ENCODE measurements at regions not wholly inside any gene's neighbourhood (a gene's known extent, or its start where the extent isn't known, plus 50 kb on each side); places are given as distances from the start of the nearest gene placed in this dataset.
"Not testable (repeated sequence)": the region's sequence is repeated elsewhere in the genome, so short reads cannot be mapped to it uniquely, and the experiment has no call there.

- DNase-seq (ENCODE audit: low read depth), result no peak
Observed at GRCh38 chr1:239930686-239931262, 160.9 kb upstream of the FMN2 start.

- DNase-seq (ENCODE audit: low read depth), result no peak
Observed at GRCh38 chr1:239931341-239931740, 160.3 kb upstream of the FMN2 start.

GRCh38 chr1:239939602-239940001 lies 152.1 kb upstream of the FMN2 start:
- DNase-seq (ENCODE audit: low read depth), result no peak

GRCh38 chr1:239943761-239944160 lies 147.9 kb upstream of the FMN2 start:
- DNase-seq (ENCODE audit: low read depth), result no peak

GRCh38 chr1:239944666-239945065 lies 147.0 kb upstream of the FMN2 start:
- no peak for DNase-seq (ENCODE audit: low read depth)

GRCh38 chr1:239947801-239948200 lies 143.9 kb upstream of the FMN2 start:
- DNase-seq (ENCODE audit: low read depth), result no peak

GRCh38 chr1:239951511-239952140 lies 140.1 kb upstream of the FMN2 start:
- DNase-seq (ENCODE audit: low read depth), result no peak

GRCh38 chr1:239952348-239953308 lies 139.1 kb upstream of the FMN2 start:
- DNase-seq (ENCODE audit: low read depth), result no peak

- no peak for DNase-seq (ENCODE audit: low read depth)
Observed at GRCh38 chr1:239954836-239955235, 136.8 kb upstream of the FMN2 start.

- DNase-seq (ENCODE audit: low read depth), result no peak
Observed at GRCh38 chr1:239955431-239955830, 136.3 kb upstream of the FMN2 start.

GRCh38 chr1:239956263-239956662 lies 135.4 kb upstream of the FMN2 start:
- DNase-seq (ENCODE audit: low read depth), result no peak

- no peak for DNase-seq (ENCODE audit: low read depth)
Observed at GRCh38 chr1:239958063-239958462, 133.6 kb upstream of the FMN2 start.

- DNase-seq (ENCODE audit: low read depth), result no peak
Observed at GRCh38 chr1:239960366-239960765, 131.3 kb upstream of the FMN2 start.

- DNase-seq (ENCODE audit: low read depth), result no peak
Observed at GRCh38 chr1:239963856-239964255, 127.8 kb upstream of the FMN2 start.

GRCh38 chr1:239976130-239976968 lies 115.3 kb upstream of the FMN2 start:
- DNase-seq (ENCODE audit: low read depth), result no peak

GRCh38 chr1:239977416-239977815 lies 114.3 kb upstream of the FMN2 start:
- no peak for DNase-seq (ENCODE audit: low read depth)

GRCh38 chr1:239979456-239979855 lies 112.2 kb upstream of the FMN2 start:
- DNase-seq (ENCODE audit: low read depth), result no peak

- no peak for DNase-seq (ENCODE audit: low read depth)
Observed at GRCh38 chr1:239982762-239983161, 108.9 kb upstream of the FMN2 start.

- DNase-seq (ENCODE audit: low read depth), result no peak
Observed at GRCh38 chr1:239985044-239985443, 106.6 kb upstream of the FMN2 start.

GRCh38 chr1:239987103-239987745 lies 104.5 kb upstream of the FMN2 start:
- DNase-seq (ENCODE audit: low read depth), result no peak

GRCh38 chr1:239989990-239990389 lies 101.7 kb upstream of the FMN2 start:
- DNase-seq (ENCODE audit: low read depth), result no peak

GRCh38 chr1:239992566-239992965 lies 99.1 kb upstream of the FMN2 start:
- DNase-seq (ENCODE audit: low read depth), result not testable (repeated sequence)
